ENCODE measurements at regions not wholly inside any gene's neighbourhood (a gene's known extent, or its start where the extent isn't known, plus 50 kb on each side); places are given as distances from the start of the nearest gene placed in this dataset.

- Histone ChIP-seq H3K4me2 (no peak overlapping the region), H3K4me1 (no peaks in the 10 kb centered on the region), H3K4me3 (no peak overlapping the region), H3K27ac (no peak overlapping the region), H3K9me3 (peaks cover 5% of the 10 kb centered on the region; the same call in 1 of the 3 replicates)
- TF ChIP-seq CHD4 (IDR thresholded peaks at IDR 0.05; ENCODE audit: borderline replicate concordance) (no peak), FOSB (CRISPR knock-in tag; IDR thresholded peaks at IDR 0.05) (no peak), E2F6 (IDR thresholded peaks at IDR 0.05; ENCODE audit: borderline replicate concordance, low read depth) (no peak), ATOH8 (CRISPR knock-in tag; IDR thresholded peaks at IDR 0.05; ENCODE audit: low read depth) (no peak), BCL3 (IDR thresholded peaks at IDR 0.05) (no peak), EP300 (IDR thresholded peaks at IDR 0.05) (no peak), GATA3 (IDR thresholded peaks at IDR 0.05; ENCODE audit: borderline replicate concordance) (no peak), HMGXB4 (CRISPR knock-in tag; IDR thresholded peaks at IDR 0.05; ENCODE audit: borderline replicate concordance) (no peak), KDM5A (IDR thresholded peaks at IDR 0.05) (no peak), USF2 (IDR thresholded peaks at IDR 0.05) (no peak), ZSCAN20 (CRISPR knock-in tag; IDR thresholded peaks at IDR 0.05) (no peak), BHLHE40 (IDR thresholded peaks at IDR 0.05; ENCODE audit: low read depth, low read length) (no peak), FOSL2 (IDR thresholded peaks at IDR 0.05) (no peak), FOSL2 (CRISPR knock-in tag; IDR thresholded peaks at IDR 0.05) (no peak), HOXA7 (CRISPR knock-in tag; IDR thresholded peaks at IDR 0.05) (no peak), JUNB (IDR thresholded peaks at IDR 0.05) (no peak)
- CTCF ChIA-PET = interaction anchor here (0.7 to 23.5 kb wide), 6 partner anchors 10 to 410 kb away, joined by 3 to 311 read pairs (median 6); no protein-coding TSS in a partner anchor
- FAIRE-seq = no peak
- ATAC-seq = no peak
- WGBS (ENCODE audit: missing lambda C conversion rate) = 82% methylated on average over 18 of the region's 18 CpGs
- POLR2A ChIA-PET = no interaction called here
- no peak for DNase-seq (ENCODE audit: low read depth in 1 of 2, low spot score in 1 of 2)
Observed at GRCh38 chr2:121090088-121090715, 194.8 kb downstream of the TFCP2L1 start.

GRCh38 chr2:121092095-121092494 is 192.9 kb downstream of the TFCP2L1 start:
- CTCF ChIA-PET = interaction anchor here (0.6 to 23.5 kb wide), 6 partner anchors 12 to 391 kb away, joined by 3 to 311 read pairs (median 4); no protein-coding TSS in a partner anchor
- no peak overlapping the region for H3K4me3 ChIP-seq
- no peak overlapping the region for H3K27ac ChIP-seq
- ATAC-seq = no peak
- no peaks in the 10 kb centered on the region for H3K4me1 ChIP-seq
- no peak for DNase-seq (ENCODE audit: low read depth in 1 of 2, low spot score in 1 of 2)
- H3K4me2 ChIP-seq = no peak overlapping the region
- peaks cover 5% of the 10 kb centered on the region; the same call in 1 of the 3 replicates for H3K9me3 ChIP-seq
- FAIRE-seq = no peak
- 36% methylated on average over 2 of the region's 2 CpGs for WGBS (ENCODE audit: missing lambda C conversion rate)
- POLR2A ChIA-PET = no interaction called here
- TF ChIP-seq HOXB5 (CRISPR knock-in tag; IDR thresholded peaks at IDR 0.05) (no peak), HEYL (CRISPR knock-in tag; IDR thresholded peaks at IDR 0.05) (no peak), ZC3H11A (IDR thresholded peaks at IDR 0.05) (no peak), HMGXB4 (CRISPR knock-in tag; IDR thresholded peaks at IDR 0.05; ENCODE audit: borderline replicate concordance) (no peak)
